NCI-H1694 (cell line): ENCODE measurements at regions not wholly inside any gene's neighbourhood (a gene's known extent, or its start where the extent isn't known, plus 50 kb on each side); places are given as distances from the start of the nearest gene placed in this dataset.
"Not testable (repeated sequence)": the region's sequence is repeated elsewhere in the genome, so short reads cannot be mapped to it uniquely, and the experiment has no call there.

Experiments used
- DNase-seq: peaks from one replicate; lab custom pipeline; 2025; lab: John Stamatoyannopoulos, UW

GRCh38 chr7:68082961-68083657 is 1086.5 kb downstream of the TYW1 start:
- not testable (repeated sequence) for DNase-seq

GRCh38 chr7:68087401-68087800 is 1090.8 kb downstream of the TYW1 start:
- DNase-seq = no peak

- DNase-seq = no peak
Measured at GRCh38 chr7:68088879-68089278, 1092.2 kb downstream of the TYW1 start.

- not testable (repeated sequence) for DNase-seq
Measured at GRCh38 chr7:68090256-68090655, 1093.6 kb downstream of the TYW1 start.

GRCh38 chr7:68103319-68103718 is 1106.7 kb downstream of the TYW1 start:
- no peak for DNase-seq

GRCh38 chr7:68107261-68107660 is 1110.6 kb downstream of the TYW1 start:
- DNase-seq = peak; percentile 98

- DNase-seq = no peak
Measured at GRCh38 chr7:68107968-68108367, 1111.3 kb downstream of the TYW1 start.

- no peak for DNase-seq
Measured at GRCh38 chr7:68109299-68109698, 1112.7 kb downstream of the TYW1 start.

GRCh38 chr7:68119411-68119810 is 1122.8 kb downstream of the TYW1 start:
- DNase-seq = no peak

- DNase-seq = no peak
Measured at GRCh38 chr7:68121056-68121455, 1124.4 kb downstream of the TYW1 start.

- peak; percentile 72 for DNase-seq
Measured at GRCh38 chr7:68121655-68122054, 1125.0 kb downstream of the TYW1 start.

- no peak for DNase-seq
Measured at GRCh38 chr7:68122801-68123200, 1126.2 kb downstream of the TYW1 start.

GRCh38 chr7:68125168-68125567 is 1128.5 kb downstream of the TYW1 start:
- DNase-seq = no peak

- DNase-seq = no peak
Measured at GRCh38 chr7:68133045-68133444, 1136.4 kb downstream of the TYW1 start.

GRCh38 chr7:68143345-68143744 is 1146.7 kb downstream of the TYW1 start:
- no peak for DNase-seq

- peak; percentile 94 for DNase-seq
Measured at GRCh38 chr7:68146983-68147382, 1150.3 kb downstream of the TYW1 start.

- DNase-seq = peak; percentile 77
Measured at GRCh38 chr7:68147614-68148238, 1151.1 kb downstream of the TYW1 start.

- DNase-seq = no peak
Measured at GRCh38 chr7:68148440-68148839, 1151.8 kb downstream of the TYW1 start.

GRCh38 chr7:68152205-68152604 is 1155.6 kb downstream of the TYW1 start:
- no peak for DNase-seq

- no peak for DNase-seq
Measured at GRCh38 chr7:68155676-68156075, 1159.0 kb downstream of the TYW1 start.

GRCh38 chr7:68158686-68159295 is 1162.2 kb downstream of the TYW1 start:
- DNase-seq = no peak

- no peak for DNase-seq
Measured at GRCh38 chr7:68162712-68163111, 1166.1 kb downstream of the TYW1 start.

GRCh38 chr7:68166525-68166924 is 1169.9 kb downstream of the TYW1 start:
- DNase-seq = peak; percentile 95
